HCT116 (cell line): ENCODE measurements at regions not wholly inside any gene's neighbourhood (a gene's known extent, or its start where the extent isn't known, plus 50 kb on each side); places are given as distances from the start of the nearest gene placed in this dataset.

Source experiments
- ATAC-seq: fragments of 200-7000 bp; cut with Tn5 transposase; 2 replicates; pipeline ENCODE4 v1.9.1; 2020; ENCODE audit warnings: mild to moderate bottlenecking, moderate library complexity
- BruUV-seq: library from RNA; stranded (reverse); fragments of 400-500 nt; replicated peaks from 2 replicates; lab custom pipeline; 2021; lab: Mats Ljungman, UMichigan
- CTCF ChIA-PET: fragments of 300-600 bp; sonication (Branson Sonifier 250); formaldehyde crosslinking; loops from one replicate; lab custom pipeline; 2021; ENCODE audit warnings: antibody characterized with exemption; lab: Charles Lee
- POLR2A ChIA-PET: fragments of 300-600, 350-600 bp; sonication (Branson Sonifier 250); formaldehyde crosslinking; loops from one replicate; lab custom pipeline; 2021; ENCODE audit warnings: antibody characterized with exemption; lab: Charles Lee
- RAD21 ChIA-PET, 2 experiments: fragments of 300-600 bp; sonication (Branson Sonifier 250); formaldehyde crosslinking; loops; one replicate each; lab custom pipeline; 2023; ENCODE audit warnings: low total read pairs in 2 of 2; ENCODE audit not compliant: uncharacterized antibody in 2 of 2, unreplicated experiment in 2 of 2, low non-redundant PET in 1 of 2; lab: Charles Lee
- DNase-seq: peaks from one replicate; pipeline ENCODE4 v3.0.0-alpha.2; 2010; ENCODE audit warnings: low read depth, low spot score
- H2AFZ ChIP-seq: fragments of 200-600 bp; shearing (Covaris generic), sonication (generic); 2 replicates; pipeline ENCODE4 v1.6.1; 2017; ENCODE audit warnings: low read depth, mixed run types, mixed read lengths, antibody characterized with exemption, low read length; ENCODE audit not compliant: poor library complexity, severe bottlenecking
- H3K27ac ChIP-seq: 2 replicates; pipeline ENCODE4 v1.5.1; 2012; ENCODE audit warnings: low read depth, low read length
- H3K27me3 ChIP-seq: fragments of 200-600 bp; sonication (generic); 2 replicates; pipeline ENCODE4 v1.6.1; 2016; ENCODE audit warnings: mixed run types, low read length, mixed read lengths; ENCODE audit not compliant: insufficient read depth
- H3K36me3 ChIP-seq, 2 experiments: fragments of 200-500 bp in 1 of 2; fragments of 200-600 bp in 1 of 2; sonication (Bioruptor generic) in 1 of 2; sonication (generic) in 1 of 2; 2 replicates each; pipeline versions ENCODE4 v1.5.1 to v1.6.1; 2014 to 2016; ENCODE audit warnings: low read length in 2 of 2, inconsistent platforms in 1 of 2, mixed read lengths in 1 of 2, mixed run types in 1 of 2; ENCODE audit not compliant: insufficient read depth in 2 of 2, control insufficient read depth in 1 of 2
- H3K4me1 ChIP-seq, 2 experiments: fragments of 200-600 bp in 1 of 2; sonication (generic) in 1 of 2; 2 replicates each; pipeline versions ENCODE4 v1.5.1 to v1.6.1; 2012 to 2017; ENCODE audit warnings: low read length in 2 of 2, inconsistent platforms in 1 of 2, mild to moderate bottlenecking in 1 of 2, mixed read lengths in 1 of 2, mixed run types in 1 of 2, moderate library complexity in 1 of 2; ENCODE audit not compliant: insufficient read depth in 2 of 2, control insufficient read depth in 1 of 2
- H3K4me2 ChIP-seq: fragments of 200-600 bp; sonication (generic); 2 replicates; pipeline ENCODE4 v1.6.1; 2017; ENCODE audit warnings: mixed run types, low read length, mixed read lengths
- H3K4me3 ChIP-seq, 2 experiments: fragments of 200-600 bp in 1 of 2; sonication (generic) in 1 of 2; replicated peaks in 1 of 2; 2 replicates each; pipeline ENCODE4 v1.5.1; 2011 to 2016; ENCODE audit warnings: low read length in 2 of 2, control low read depth in 1 of 2, low read depth in 1 of 2, mild to moderate bottlenecking in 1 of 2, mixed read lengths in 1 of 2, mixed run types in 1 of 2
- H3K79me2 ChIP-seq: fragments of 200-600 bp; sonication (generic); 2 replicates; pipeline ENCODE4 v1.6.1; 2017; ENCODE audit warnings: mild to moderate bottlenecking, mixed run types, low read length, moderate library complexity, mixed read lengths; ENCODE audit not compliant: insufficient read depth
- H3K9ac ChIP-seq: fragments of 200-600 bp; sonication (generic); 2 replicates; pipeline ENCODE4 v1.6.1; 2016; ENCODE audit warnings: low read length, mixed read lengths
- H3K9me2 ChIP-seq: fragments of 200-600 bp; sonication (generic), shearing (Covaris generic); 2 replicates; pipeline ENCODE4 v1.6.1; 2017; ENCODE audit warnings: mixed run types, mild to moderate bottlenecking, moderate library complexity; ENCODE audit not compliant: insufficient read depth
- H3K9me3 ChIP-seq, 2 experiments: fragments of 200-500 bp in 1 of 2; fragments of 200-600 bp in 1 of 2; sonication (Bioruptor generic) in 1 of 2; sonication (generic) in 1 of 2; 2 replicates each; pipeline ENCODE4 v1.6.1; 2014 to 2017; ENCODE audit warnings: low read length in 2 of 2, mixed read lengths in 2 of 2, inconsistent platforms in 1 of 2, low read depth in 1 of 2, mild to moderate bottlenecking in 1 of 2, mixed run types in 1 of 2, moderate library complexity in 1 of 2; ENCODE audit not compliant: control insufficient read depth in 1 of 2, insufficient read depth in 1 of 2
- H4K20me1 ChIP-seq: fragments of 200-600 bp; sonication (generic), shearing (Covaris generic); 2 replicates; pipeline ENCODE4 v1.6.1; 2017; ENCODE audit warnings: mixed run types, mild to moderate bottlenecking, moderate library complexity; ENCODE audit not compliant: insufficient read depth
- CBX3 ChIP-seq: IDR thresholded peaks from 2 replicates; pipeline ENCODE4 v1.6.1; 2012; ENCODE audit warnings: low read depth
- CEBPB ChIP-seq: IDR thresholded peaks from 2 replicates; pipeline ENCODE4 v1.6.1; 2012; ENCODE audit warnings: low read depth
- EGR1 ChIP-seq: IDR thresholded peaks from 2 replicates; pipeline ENCODE4 v1.6.1; 2012; ENCODE audit warnings: low read depth
- ELF1 ChIP-seq: IDR thresholded peaks from 2 replicates; pipeline ENCODE4 v1.6.1; 2012; ENCODE audit warnings: low read depth, borderline replicate concordance
- EZH2 ChIP-seq: fragments of 200-600 bp; sonication (generic); IDR thresholded peaks from 2 replicates; pipeline ENCODE4 v1.6.1; 2017; ENCODE audit warnings: antibody characterized with exemption, mixed run types
- EZH2phosphoT487 ChIP-seq: fragments of 200-600 bp; IDR thresholded peaks from 2 replicates; pipeline ENCODE4 v1.6.1; 2018; ENCODE audit warnings: antibody characterized with exemption, borderline replicate concordance
- FOSL1 ChIP-seq: IDR thresholded peaks from 2 replicates; pipeline ENCODE4 v1.6.1; 2012; ENCODE audit warnings: low read depth
- JUND ChIP-seq: IDR thresholded peaks from 2 replicates; pipeline ENCODE4 v1.6.1; 2012
- POLR2AphosphoS5 ChIP-seq: IDR thresholded peaks from 2 replicates; pipeline ENCODE4 v1.6.1; 2011; ENCODE audit warnings: mild to moderate bottlenecking, low read depth, low read length, moderate library complexity
- SP1 ChIP-seq: IDR thresholded peaks from 2 replicates; pipeline ENCODE4 v1.6.1; 2012; ENCODE audit warnings: low read depth
- TCF7L2 ChIP-seq: IDR thresholded peaks from 2 replicates; pipeline ENCODE4 v1.7.0; 2011; ENCODE audit warnings: borderline replicate concordance, inconsistent platforms; ENCODE audit not compliant: insufficient read depth, insufficient read length; ENCODE audit errors: extremely low read depth
- YY1 ChIP-seq: IDR thresholded peaks from 2 replicates; pipeline ENCODE4 v1.6.1; 2011; ENCODE audit warnings: low read length, low read depth, moderate library complexity, mild to moderate bottlenecking; ENCODE audit not compliant: insufficient replicate concordance; ENCODE audit errors: extremely low read depth
- ZBTB33 ChIP-seq: IDR thresholded peaks from 2 replicates; pipeline ENCODE4 v1.6.1; 2011; ENCODE audit warnings: mild to moderate bottlenecking, low read length, moderate library complexity; ENCODE audit not compliant: insufficient replicate concordance; ENCODE audit errors: extremely low read depth
- ZNF274 ChIP-seq: fragments of 200-500 bp; sonication (Bioruptor generic); IDR thresholded peaks from 2 replicates; pipeline ENCODE4 v1.6.1; 2014; ENCODE audit warnings: mild to moderate bottlenecking, low read depth, low read length, inconsistent platforms
- intact Hi-C: fragments of 100-400 bp; cut with micrococcal nuclease; formaldehyde crosslinking; loops from 2 replicates; pipeline ENCODE4 v1.10.0; 2022
- TF ChIP-seq, protein P1 (sequence below), 3 experiments: fragments of 200-600 bp in 1 of 3; sonication (generic) in 1 of 3; IDR thresholded peaks in 2 of 3; conservative IDR thresholded peaks in 1 of 3; 2 replicates each; pipeline ENCODE4 v1.5.1; 2012 to 2017; ENCODE audit warnings: low read depth in 2 of 3, low read length in 2 of 3, antibody characterized with exemption in 1 of 3, borderline replicate concordance in 1 of 3, control low read depth in 1 of 3, mild to moderate bottlenecking in 1 of 3, mixed read lengths in 1 of 3, mixed run types in 1 of 3, moderate library complexity in 1 of 3; ENCODE audit not compliant: insufficient read depth in 1 of 3
- TF ChIP-seq, protein P2 (sequence below): IDR thresholded peaks from 2 replicates; pipeline ENCODE4 v1.6.1; 2012
- TF ChIP-seq, protein P3 (sequence below): IDR thresholded peaks from 2 replicates; pipeline ENCODE4 v1.6.1; 2012; ENCODE audit warnings: low read depth

DNA sequence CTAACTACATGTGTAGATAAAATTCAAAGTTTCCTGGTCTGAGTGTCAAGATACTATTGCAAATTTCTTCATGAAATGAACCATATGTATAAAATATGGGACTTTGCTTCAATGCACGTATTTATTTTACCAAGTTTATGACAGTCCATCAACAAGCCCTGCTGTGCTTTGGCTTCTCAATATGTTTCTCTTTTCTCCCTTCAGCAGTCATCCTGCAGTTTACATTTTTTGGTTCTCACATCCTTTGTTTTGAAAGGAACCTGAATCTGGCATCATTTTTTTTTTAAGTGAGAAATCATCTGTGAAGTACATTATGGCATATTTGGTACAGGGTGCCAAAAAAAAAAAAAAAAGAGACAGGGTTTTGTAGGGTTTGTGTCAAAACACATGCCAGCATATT, 65.1 kb downstream of the YIPF5 start:
- DNase-seq: no peak
- TF ChIP-seq EZH2 (no peak), SP1 (no peak), EZH2phosphoT487 (no peak), ZNF274 (no peak), CEBPB (no peak), EGR1 (no peak), CBX3 (no peak), FOSL1 (no peak), ELF1 (no peak), POLR2AphosphoS5 (no peak), YY1 (no peak), ZBTB33 (no peak), JUND (no peak), TCF7L2 (no peak)
- TF ChIP-seq, protein P1, sequence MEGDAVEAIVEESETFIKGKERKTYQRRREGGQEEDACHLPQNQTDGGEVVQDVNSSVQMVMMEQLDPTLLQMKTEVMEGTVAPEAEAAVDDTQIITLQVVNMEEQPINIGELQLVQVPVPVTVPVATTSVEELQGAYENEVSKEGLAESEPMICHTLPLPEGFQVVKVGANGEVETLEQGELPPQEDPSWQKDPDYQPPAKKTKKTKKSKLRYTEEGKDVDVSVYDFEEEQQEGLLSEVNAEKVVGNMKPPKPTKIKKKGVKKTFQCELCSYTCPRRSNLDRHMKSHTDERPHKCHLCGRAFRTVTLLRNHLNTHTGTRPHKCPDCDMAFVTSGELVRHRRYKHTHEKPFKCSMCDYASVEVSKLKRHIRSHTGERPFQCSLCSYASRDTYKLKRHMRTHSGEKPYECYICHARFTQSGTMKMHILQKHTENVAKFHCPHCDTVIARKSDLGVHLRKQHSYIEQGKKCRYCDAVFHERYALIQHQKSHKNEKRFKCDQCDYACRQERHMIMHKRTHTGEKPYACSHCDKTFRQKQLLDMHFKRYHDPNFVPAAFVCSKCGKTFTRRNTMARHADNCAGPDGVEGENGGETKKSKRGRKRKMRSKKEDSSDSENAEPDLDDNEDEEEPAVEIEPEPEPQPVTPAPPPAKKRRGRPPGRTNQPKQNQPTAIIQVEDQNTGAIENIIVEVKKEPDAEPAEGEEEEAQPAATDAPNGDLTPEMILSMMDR (IDR thresholded peaks at IDR 0.05 in 2 of 3, conservative IDR thresholded peaks at IDR 0.05 in 1 of 3; ENCODE audit: borderline replicate concordance in 1 of 3, insufficient read depth in 1 of 3, low read depth in 2 of 3, low read length in 2 of 3): no peak
- TF ChIP-seq, protein P2, sequence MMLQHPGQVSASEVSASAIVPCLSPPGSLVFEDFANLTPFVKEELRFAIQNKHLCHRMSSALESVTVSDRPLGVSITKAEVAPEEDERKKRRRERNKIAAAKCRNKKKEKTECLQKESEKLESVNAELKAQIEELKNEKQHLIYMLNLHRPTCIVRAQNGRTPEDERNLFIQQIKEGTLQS: no peak
- TF ChIP-seq, protein P3, sequence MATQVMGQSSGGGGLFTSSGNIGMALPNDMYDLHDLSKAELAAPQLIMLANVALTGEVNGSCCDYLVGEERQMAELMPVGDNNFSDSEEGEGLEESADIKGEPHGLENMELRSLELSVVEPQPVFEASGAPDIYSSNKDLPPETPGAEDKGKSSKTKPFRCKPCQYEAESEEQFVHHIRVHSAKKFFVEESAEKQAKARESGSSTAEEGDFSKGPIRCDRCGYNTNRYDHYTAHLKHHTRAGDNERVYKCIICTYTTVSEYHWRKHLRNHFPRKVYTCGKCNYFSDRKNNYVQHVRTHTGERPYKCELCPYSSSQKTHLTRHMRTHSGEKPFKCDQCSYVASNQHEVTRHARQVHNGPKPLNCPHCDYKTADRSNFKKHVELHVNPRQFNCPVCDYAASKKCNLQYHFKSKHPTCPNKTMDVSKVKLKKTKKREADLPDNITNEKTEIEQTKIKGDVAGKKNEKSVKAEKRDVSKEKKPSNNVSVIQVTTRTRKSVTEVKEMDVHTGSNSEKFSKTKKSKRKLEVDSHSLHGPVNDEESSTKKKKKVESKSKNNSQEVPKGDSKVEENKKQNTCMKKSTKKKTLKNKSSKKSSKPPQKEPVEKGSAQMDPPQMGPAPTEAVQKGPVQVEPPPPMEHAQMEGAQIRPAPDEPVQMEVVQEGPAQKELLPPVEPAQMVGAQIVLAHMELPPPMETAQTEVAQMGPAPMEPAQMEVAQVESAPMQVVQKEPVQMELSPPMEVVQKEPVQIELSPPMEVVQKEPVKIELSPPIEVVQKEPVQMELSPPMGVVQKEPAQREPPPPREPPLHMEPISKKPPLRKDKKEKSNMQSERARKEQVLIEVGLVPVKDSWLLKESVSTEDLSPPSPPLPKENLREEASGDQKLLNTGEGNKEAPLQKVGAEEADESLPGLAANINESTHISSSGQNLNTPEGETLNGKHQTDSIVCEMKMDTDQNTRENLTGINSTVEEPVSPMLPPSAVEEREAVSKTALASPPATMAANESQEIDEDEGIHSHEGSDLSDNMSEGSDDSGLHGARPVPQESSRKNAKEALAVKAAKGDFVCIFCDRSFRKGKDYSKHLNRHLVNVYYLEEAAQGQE: no peak
- Histone ChIP-seq H4K20me1 (no peaks in the 10 kb centered on the region), H2AFZ (no peak overlapping the region), H3K79me2 (no peaks in the 10 kb centered on the region), H3K4me3 (no peak overlapping the region), H3K9me3 (no peaks in the 10 kb centered on the region), H3K9me2 (no peaks in the 10 kb centered on the region), H3K4me1 (no peaks in the 10 kb centered on the region), H3K36me3 (no peaks in the 10 kb centered on the region), H3K27ac (no peak overlapping the region), H3K4me2 (no peak overlapping the region), H3K27me3 (no peaks in the 10 kb centered on the region), H3K9ac (no peak overlapping the region)
- no peak for ATAC-seq
- ChIA-PET RAD21 (no interaction called here), POLR2A (no interaction called here), CTCF (no interaction called here)
- BruUV-seq: no TSS peak
- intact Hi-C loops: no loop called here
